Pons (tissue), 1 donor: ENCODE measurements at regions not wholly inside any gene's neighbourhood (a gene's known extent, or its start where the extent isn't known, plus 50 kb on each side); places are given as distances from the start of the nearest gene placed in this dataset.
A peak's percentile ranks its signal among the peaks of the same experiment; 100 is the strongest.
"Not testable (repeated sequence)": the region's sequence is repeated elsewhere in the genome, so short reads cannot be mapped to it uniquely, and the experiment has no call there.

Experiments used
- DNase-seq: peaks from one replicate; pipeline ENCODE4 v3.0.0-alpha.2; 2016; ENCODE audit warnings: low spot score

DNA sequence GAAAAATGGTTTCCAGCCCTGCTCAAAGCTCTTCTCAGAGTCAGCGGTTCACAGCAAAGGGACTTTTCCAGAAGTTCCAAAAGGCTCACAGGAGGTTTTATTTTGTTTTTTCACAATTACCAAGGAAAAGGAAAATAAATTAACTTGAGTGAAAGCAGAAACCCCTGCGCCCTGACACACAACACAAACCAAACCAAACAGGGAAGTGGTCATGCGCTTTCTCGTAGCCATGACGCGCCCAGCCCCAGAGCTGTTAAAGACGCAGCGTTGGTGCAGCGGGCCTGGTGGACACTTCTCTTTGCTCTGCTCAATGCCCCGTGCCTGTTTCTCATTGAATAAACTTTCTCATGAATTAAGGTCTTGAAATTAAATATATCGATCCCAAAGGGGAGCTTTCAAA lies 134.4 kb upstream of the LYZL2 start:
- DNase-seq = peak; percentile 45

GRCh38 chr10:30762620-30763019 lies 133.1 kb upstream of the LYZL2 start:
- DNase-seq = no peak

DNA sequence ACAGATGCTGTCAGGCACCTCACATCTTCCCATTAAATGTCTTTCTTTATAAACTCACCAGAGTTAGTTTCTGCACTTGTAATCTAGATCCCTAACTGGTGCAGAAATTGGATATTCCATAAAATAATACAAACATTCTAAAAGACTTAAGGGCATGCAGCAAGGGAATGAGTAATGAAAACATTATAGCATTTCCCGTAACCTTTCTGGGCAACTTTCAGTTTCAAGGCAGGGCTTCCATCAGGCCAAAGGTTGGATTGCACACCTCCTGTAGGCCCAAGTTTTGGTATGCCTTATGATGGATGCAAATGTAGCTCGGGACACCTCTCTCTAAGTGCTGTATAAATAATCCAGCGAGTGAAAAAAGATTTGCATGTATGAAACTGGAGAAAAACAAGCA lies 129.9 kb upstream of the LYZL2 start:
- DNase-seq = no peak

DNA sequence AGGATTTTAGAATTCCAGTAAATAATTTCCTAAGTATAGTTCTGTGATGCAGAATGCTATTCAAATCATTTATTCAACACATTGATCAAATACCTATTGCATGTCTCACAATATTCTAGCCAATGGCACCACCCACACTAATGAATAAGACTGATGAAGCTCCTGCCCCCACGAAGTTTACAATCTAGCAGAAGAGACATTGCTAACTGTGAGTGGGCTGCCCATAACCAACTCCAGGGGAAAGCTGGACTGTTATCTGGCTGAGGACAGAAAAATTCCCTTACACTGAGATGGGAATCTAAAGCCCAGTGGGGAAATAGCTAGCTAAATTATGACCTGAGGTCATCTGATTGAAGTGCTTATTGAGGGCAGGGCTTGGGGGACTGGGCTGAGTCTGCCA lies 128.8 kb upstream of the LYZL2 start:
- no peak for DNase-seq

DNA sequence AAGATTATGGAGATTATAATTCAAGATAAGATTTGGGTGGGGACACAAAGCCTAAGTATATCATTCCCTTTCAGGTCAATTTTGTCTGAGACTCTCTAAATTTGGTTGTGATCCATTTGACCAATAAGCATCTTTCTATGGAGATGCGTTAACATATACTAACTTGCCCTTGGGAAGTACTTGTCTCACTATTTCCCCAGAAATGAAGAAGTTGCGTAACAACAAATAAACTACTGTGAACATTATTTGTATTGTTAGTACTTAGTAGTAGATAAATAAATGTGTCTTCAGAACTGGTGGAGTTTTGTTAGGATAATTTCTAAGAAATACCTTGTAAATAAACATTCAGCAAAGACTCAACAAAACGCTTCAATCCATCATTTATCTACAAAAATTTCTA lies 127.3 kb upstream of the LYZL2 start:
- DNase-seq = no peak

- DNase-seq = no peak
Measured at GRCh38 chr10:30756151-30756550, 126.6 kb upstream of the LYZL2 start.

DNA sequence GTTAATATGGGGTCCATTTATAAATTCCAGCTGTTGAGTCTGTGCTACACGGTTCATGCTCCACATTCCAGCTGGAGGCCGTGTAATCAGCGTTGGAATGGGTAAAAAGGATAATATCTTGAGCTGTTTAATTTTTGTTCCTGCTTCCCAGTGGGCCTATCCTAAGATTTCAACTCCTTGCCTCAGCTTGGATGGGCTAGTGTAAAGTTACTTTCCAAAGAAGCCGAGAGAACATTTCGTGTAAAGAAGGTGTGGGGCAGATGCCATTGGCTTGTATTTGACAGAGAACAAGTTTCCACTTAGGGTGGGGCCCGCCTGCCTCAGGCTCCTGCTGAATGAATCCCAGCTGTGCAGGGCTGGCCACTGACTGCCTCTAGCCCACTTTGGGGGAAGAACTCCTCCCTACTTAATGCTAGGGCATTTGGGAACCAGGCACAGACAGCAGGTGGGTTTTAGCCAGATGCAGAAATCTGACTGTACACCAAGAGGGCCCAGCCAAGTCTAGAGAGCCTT lies 125.9 kb upstream of the LYZL2 start:
- DNase-seq = no peak

DNA sequence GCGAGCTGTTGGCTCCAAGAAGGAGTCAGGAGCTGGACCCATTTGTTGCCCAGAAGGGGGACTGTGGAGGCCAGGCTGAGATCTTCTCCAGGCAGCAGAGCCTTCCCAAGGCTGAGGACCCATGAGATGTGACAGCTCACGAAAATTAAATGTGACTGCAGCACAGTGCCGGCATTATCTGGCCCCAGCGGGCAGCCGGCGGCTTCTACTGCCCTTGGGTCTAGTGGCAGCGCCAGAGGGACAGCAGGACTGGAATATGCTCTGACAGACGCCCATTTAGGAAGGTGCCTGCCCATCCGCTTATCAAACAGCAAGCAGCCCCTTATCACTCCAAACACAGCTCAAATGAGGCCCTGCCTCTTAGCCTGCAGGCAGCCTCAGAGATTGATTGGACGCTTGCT lies 122.9 kb upstream of the LYZL2 start:
- DNase-seq = peak; percentile 53

DNA sequence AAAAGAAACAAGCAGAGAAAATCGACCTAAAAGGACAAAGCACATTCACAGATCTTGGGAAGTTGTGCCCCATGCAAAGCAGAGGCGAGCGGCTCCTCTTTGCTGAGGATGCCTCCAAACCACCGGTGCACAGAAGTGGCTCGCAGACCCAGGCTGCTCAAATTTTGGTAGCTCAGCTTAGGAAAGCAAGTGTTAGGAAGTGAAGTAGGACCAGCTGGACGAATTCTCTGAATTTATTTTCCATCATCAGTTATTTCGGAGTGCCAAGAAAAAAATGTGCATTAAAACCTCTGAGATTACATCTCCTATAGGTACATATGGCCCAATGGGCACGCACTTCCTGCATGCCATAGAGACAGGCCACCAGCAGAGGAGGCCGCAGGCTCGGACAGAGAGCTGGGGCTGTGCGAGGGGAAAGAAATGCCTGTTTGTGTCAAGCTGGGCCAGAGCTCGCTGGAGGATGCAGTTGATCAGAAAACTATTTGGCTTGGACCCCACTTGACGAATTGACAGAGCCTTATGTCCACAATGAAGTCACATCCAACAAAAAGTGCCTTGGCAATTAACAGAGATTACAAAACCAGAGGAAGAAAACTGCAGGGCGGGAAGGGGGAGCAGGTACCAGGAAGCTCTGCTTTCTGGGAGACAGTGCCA lies 122.3 kb upstream of the LYZL2 start:
- peak; percentile 90 for DNase-seq

- DNase-seq = no peak
Measured at GRCh38 chr10:30750971-30751677, 121.6 kb upstream of the LYZL2 start.

DNA sequence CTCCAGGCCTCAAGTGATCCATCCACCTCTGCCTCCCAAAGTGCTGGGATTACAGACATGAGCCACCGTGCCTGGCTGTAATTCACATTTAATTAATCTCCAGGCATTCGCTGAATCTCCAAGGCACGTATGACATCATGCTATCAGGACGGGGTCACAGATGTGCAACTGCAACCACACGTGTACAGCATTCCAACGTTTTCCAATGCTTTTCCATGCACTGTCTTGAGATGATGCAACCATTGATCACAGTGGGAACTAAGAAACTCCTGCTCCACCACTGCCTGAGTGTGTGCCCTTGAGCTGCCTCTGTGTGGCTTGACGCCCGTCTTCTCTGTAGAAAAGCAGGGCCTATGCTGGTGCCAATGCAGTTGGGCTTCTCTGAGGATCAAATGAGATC lies 119.8 kb upstream of the LYZL2 start:
- DNase-seq = no peak

- DNase-seq = no peak
Measured at GRCh38 chr10:30748152-30748973, 118.8 kb upstream of the LYZL2 start.

DNA sequence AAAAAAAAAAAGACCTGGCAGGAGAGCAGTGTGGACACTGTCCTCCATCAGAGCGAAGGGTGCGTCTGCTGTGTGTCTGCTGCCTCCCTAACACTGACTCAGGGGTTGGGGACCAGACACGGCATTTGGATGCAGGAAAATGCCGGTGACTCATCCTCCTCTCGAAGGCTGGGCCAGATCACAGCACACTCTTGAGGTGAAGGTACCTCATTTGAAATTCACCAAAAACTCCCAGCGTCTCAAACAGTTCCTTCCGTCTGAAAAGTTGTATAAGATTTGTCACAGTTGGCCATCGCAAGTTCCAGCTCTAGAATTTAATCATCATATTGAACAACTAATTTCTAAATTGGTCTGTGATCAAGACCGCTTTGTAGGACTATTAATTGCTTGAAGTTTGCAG lies 118.1 kb upstream of the LYZL2 start:
- no peak for DNase-seq

DNA sequence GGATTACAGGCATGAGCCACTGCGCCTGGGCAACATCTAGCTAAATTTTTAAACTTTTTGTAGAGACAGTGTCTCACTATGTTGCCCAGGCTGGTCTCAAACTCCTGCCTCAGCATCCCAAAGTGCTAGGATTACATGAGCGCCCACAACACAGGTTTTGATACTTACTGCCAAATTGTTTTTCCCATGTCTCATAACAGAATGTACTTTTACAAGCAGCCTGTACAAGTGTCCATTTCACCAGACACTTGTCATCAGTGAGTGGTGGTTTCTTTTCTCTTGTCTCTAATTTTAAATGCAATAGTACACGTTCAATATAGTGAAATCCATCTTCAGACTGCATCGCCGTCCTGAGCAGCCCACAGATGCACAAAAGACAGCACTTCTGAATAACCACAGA lies 116.4 kb upstream of the LYZL2 start:
- no peak for DNase-seq

DNA sequence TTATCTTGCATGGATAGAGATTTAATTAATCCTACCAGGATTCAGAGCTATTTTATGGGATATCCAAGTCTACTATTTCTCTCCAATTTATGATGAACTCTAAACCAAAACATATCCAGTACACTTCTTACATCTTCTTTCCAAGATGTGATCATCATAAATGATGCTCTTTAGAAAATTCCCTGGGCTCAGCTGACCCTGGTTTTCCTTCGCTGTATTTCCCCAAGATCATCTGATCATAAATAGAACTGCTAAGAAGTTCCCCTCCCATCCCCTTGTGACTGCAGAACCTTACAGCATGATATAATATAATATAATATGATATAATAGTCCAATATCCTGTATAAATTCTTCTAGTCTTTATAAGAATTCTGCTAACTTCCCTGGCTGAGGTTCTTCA lies 114.6 kb upstream of the LYZL2 start:
- DNase-seq = no peak

DNA sequence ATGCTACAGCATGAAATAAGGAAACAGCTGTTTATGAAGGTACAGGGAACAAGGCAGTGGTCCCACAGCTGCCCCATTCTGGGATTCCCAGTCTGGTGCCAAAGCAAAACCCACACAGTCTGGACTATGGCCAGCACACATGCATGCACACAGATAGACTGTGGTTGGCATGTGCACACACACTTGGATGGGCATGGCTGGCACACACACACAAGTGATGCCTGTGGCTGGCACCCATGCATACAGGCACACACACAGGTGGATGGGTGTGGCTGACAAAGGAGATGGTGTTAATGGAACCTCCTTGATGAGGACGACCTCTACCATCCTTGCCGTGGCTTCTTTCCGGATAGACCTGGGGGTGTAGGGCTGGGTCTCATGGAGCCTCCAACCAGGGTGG lies 114.0 kb upstream of the LYZL2 start:
- DNase-seq = no peak

DNA sequence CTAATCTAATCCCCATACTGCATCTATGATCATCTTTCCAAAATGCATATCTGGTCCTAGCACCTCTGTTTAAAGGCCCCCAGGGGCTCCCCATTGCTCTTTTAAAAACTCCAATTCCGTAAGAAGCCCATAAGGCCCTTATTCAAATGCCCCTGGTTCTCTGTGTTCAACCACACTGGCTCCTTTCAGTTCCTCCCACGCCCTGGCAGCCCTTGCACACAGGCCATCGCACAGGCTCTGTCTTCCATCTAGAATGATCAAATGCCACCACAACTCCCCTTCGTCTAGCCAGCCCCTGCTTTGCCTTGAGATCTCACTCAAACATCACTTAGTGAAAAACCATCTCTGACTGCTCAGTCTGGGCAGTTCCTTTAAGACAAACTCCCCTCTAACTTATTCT lies 112.9 kb upstream of the LYZL2 start:
- no peak for DNase-seq

DNA sequence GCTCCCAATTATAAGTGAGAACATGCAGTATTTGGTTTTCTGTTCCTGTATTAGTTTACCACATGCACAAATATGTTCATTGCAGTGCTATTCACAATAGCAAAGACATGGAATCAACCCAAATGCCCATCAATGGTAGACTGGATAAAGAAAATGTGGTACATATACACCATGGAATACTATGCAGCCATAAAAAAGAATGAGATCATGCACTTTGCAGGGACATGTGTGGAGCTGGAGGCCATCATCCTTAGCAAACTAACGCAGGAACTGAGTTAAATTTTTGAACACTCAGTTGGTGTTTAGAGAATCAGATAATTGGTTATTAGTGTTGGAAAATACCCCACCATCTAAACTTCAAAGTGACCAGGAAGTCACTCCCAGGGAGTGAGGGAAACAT lies 111.2 kb upstream of the LYZL2 start:
- not testable (repeated sequence) for DNase-seq

GRCh38 chr10:30738416-30738815 lies 108.9 kb upstream of the LYZL2 start:
- DNase-seq = no peak

GRCh38 chr10:30737931-30738391 lies 108.4 kb upstream of the LYZL2 start:
- no peak for DNase-seq

- no peak for DNase-seq
Measured at GRCh38 chr10:30736685-30737232, 107.2 kb upstream of the LYZL2 start.

DNA sequence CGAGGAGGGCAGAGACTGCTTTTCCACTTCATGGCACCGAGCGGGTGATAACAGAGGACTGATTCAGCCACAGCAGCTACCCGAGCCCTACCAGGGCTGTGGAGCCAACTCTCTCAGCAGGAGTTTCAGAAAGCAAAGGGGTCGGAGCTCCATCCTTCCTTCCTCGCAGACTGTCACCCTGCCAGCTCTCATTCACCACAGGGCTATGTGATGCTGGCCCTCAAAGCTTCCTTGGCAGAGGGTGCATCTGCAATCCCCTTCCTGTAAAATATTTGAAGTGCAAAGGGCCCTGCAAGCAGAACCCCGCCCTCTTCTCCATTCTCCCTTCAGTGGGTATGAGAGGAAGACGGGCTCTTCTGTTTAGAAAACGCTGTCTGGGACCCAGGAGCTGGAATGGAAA lies 105.3 kb upstream of the LYZL2 start:
- no peak for DNase-seq

- no peak for DNase-seq
Measured at GRCh38 chr10:30732671-30733070, 103.1 kb upstream of the LYZL2 start.
